Activated T-helper 1 cell treated with anti-CD3 and anti-CD28 coated beads, Interleukin-12 subunit alpha, Interleukin-12 subunit beta, Interleukin-2, Interleukin-4 antibody, amounts not matched to agents 30 ng/mL and 10 ng/mL and 1 ng/mL, durations not matched to agents 14 hours and 24 hours and 36 hours (primary cell): ENCODE measurements at regions not wholly inside any gene's neighbourhood (a gene's known extent, or its start where the extent isn't known, plus 50 kb on each side); places are given as distances from the start of the nearest gene placed in this dataset.

Experiments used
- DNase-seq: peaks from one replicate; pipeline ENCODE4 v3.0.0; 2021; ENCODE audit warnings: low spot score
- H3K27ac Mint-ChIP-seq: one replicate; pipeline ENCODE4 v1.8.0; 2021; ENCODE audit warnings: mild to moderate bottlenecking, mixed read lengths
- H3K27me3 Mint-ChIP-seq: one replicate; pipeline ENCODE4 v1.8.0; 2022; ENCODE audit warnings: mild to moderate bottlenecking, moderate library complexity, mixed read lengths; ENCODE audit not compliant: insufficient read depth
- H3K36me3 Mint-ChIP-seq: one replicate; pipeline ENCODE4 v1.8.0; 2021; ENCODE audit warnings: low read depth, mixed read lengths
- H3K4me1 Mint-ChIP-seq: one replicate; pipeline ENCODE4 v1.8.0; 2021; ENCODE audit warnings: low read depth, mixed read lengths
- H3K4me3 Mint-ChIP-seq: one replicate; pipeline ENCODE4 v1.8.0; 2021; ENCODE audit warnings: mild to moderate bottlenecking, moderate library complexity, mixed read lengths
- H3K9me3 Mint-ChIP-seq: one replicate; pipeline ENCODE4 v1.8.0; 2021; ENCODE audit warnings: mixed read lengths
- intact Hi-C: fragments of 100-400 bp; cut with micrococcal nuclease; formaldehyde crosslinking; loops from one replicate; pipeline ENCODE4 v1.15.1; 2024

DNA sequence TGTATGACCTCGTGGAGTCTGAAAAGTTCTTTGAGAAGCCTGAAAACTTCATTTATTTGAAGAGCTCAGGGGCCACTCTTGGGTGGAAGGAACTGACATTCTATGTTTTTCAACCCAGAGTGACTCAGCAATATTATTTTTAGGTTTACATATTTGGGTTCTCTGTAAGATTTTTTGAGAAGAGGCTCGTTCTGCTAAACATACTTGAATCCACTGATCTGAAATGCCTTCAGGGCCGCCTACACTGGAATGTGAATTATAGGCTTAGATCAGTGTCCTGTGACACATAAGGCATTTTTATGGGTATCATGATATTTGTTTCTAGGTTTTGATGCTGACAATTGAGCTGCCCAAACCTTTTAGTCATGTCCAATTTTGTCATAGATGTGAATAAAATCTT, 86.2 kb downstream of the PSAT1 start:
- Mint-ChIP-seq H3K4me1 (no peaks in the 10 kb centered on the region), H3K27ac (no peak overlapping the region), H3K9me3 (no peaks in the 10 kb centered on the region), H3K36me3 (no peaks in the 10 kb centered on the region), H3K4me3 (no peak overlapping the region), H3K27me3 (peaks cover 13% of the 10 kb centered on the region)
- no peak for DNase-seq
- intact Hi-C loops, result no loop called here

DNA sequence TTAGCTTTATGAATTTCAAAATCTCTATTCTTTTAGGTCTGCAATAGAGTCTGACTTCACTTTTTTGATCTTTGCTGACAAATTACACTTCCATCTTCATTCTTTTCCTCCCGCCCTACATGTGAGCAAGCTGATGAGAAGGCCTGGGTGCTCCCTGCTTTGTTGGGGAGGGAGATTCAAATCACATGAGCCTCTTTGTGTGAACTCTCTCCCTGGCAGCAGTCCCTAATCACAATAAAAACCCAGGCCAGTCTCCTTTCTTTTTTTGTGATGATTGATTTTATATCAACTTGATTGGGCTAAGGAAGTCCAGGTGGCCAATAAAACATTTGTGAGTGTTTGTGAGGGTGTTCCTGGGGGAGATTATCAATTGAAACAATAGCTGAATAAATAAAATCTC, 89.4 kb downstream of the PSAT1 start:
- Mint-ChIP-seq H3K4me3 (no peak overlapping the region), H3K4me1 (no peaks in the 10 kb centered on the region), H3K9me3 (no peaks in the 10 kb centered on the region), H3K36me3 (no peaks in the 10 kb centered on the region), H3K27ac (no peak overlapping the region), H3K27me3 (peaks cover 9% of the 10 kb centered on the region)
- intact Hi-C loops, result no loop called here
- DNase-seq, result no peak

DNA sequence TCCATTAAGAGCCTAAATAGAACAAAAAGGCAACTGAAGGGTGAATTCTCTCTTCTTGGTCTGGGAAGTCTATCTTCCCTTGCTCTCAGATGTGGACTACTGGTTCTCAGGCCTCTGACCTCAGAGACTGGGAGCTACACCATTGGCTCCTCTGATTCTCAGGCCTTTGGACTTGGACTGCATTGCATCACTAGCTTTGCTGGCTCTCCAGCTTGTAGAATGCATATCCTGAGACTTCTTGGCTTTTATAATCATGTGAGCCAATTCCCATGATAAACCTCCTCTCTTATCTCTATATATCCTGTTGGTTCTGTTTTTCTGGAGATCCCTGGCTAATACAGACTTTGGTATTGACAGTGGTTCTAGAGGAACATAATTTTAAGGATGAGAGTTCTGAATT, 89.8 kb downstream of the PSAT1 start:
- no peaks in the 10 kb centered on the region for H3K36me3 Mint-ChIP-seq
- intact Hi-C loops, result no loop called here
- H3K4me3 Mint-ChIP-seq, result no peak overlapping the region
- peaks cover 8% of the 10 kb centered on the region for H3K27me3 Mint-ChIP-seq
- no peak for DNase-seq
- H3K9me3 Mint-ChIP-seq, result no peaks in the 10 kb centered on the region
- no peaks in the 10 kb centered on the region for H3K4me1 Mint-ChIP-seq
- H3K27ac Mint-ChIP-seq, result no peak overlapping the region

DNA sequence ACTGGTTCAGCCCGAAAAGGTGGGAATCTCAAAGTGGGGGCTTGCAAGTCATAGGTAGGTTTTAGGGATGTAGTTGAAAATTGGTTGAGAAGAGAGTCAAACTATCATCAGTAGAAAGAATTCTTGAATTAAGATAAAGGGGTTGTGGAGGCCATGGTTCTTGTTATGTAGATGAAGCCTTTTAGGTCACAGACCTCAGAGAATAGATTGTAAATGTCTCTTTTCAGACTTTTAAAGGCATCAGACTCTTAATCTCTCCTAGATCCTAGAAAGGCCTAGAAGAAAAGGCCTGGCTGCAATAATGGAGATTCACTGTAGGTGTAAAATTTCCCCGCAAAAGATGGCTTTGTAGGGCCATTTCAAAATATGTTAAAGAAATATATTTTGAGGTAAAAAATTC, 96.4 kb downstream of the PSAT1 start:
- Mint-ChIP-seq H3K4me3 (no peak overlapping the region), H3K9me3 (no peaks in the 10 kb centered on the region), H3K4me1 (no peaks in the 10 kb centered on the region), H3K27me3 (no peaks in the 10 kb centered on the region), H3K27ac (no peak overlapping the region), H3K36me3 (no peaks in the 10 kb centered on the region)
- intact Hi-C loops, result no loop called here
- DNase-seq, result no peak

DNA sequence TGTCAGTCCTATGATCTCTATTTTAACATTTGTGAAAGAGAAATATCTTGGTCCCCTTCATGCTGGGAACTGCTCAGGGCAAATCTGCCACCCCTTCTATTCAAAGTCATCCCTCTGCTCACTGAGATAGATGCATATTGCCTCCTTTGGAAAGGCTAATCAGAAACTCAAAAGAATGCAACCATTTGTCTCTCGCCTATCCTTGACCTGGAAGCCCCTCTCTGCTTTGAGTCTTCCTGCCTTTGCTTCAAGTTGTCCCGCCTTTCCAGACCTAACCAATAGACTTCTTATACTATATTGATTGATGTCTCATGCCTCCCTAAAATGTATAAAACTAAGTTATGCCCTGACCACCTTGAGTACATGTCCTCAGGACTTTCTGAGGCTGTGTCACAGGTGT, 97.0 kb downstream of the PSAT1 start:
- intact Hi-C loops, result no loop called here
- Mint-ChIP-seq H3K9me3 (no peaks in the 10 kb centered on the region), H3K36me3 (no peaks in the 10 kb centered on the region), H3K27me3 (peaks cover 2% of the 10 kb centered on the region), H3K4me1 (no peaks in the 10 kb centered on the region), H3K4me3 (no peak overlapping the region), H3K27ac (no peak overlapping the region)
- DNase-seq, result no peak

DNA sequence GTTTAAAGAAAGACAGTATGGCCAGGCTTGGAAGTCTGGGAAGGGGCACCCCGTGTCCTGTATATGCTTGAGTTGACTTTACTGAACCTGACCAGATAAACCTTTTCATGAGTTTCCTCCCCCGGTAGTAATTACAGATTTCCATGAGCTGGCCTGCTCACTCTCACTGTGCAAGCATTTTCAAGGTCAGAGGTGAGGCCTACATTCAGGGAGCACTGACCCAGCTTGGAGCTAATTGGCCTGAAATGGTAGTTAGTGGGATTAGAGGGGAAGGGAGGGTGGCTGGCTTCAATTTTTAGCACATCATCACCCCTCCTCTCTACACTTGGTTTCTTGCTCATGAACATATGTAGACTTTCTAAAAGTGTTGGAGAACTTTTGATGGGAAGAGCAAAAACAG, 99.2 kb downstream of the PSAT1 start:
- Mint-ChIP-seq H3K9me3 (no peaks in the 10 kb centered on the region), H3K27ac (no peak overlapping the region), H3K4me1 (no peaks in the 10 kb centered on the region), H3K27me3 (peaks cover 2% of the 10 kb centered on the region), H3K4me3 (no peak overlapping the region), H3K36me3 (no peaks in the 10 kb centered on the region)
- DNase-seq, result no peak
- intact Hi-C loops, result no loop called here

DNA sequence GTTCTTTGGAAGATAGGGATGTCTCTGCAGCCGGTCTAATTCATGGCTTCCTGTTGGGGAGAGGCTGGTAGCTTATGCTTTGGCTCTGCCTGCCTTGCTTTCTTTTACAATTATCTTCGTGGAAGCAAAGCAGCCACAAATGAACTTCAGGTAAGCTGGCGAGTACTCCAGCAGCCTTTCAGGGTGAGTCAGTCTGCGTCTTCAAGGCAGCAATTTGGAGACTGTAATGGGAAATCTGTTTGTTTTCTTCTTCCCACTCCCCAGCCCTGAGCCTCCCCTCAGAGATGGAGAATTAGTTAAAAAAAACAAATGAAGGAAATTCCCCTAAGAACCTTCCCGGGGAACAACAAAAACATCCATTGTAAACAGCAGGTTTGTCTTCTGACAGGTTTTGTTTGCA, 100.1 kb downstream of the PSAT1 start:
- Mint-ChIP-seq H3K9me3 (no peaks in the 10 kb centered on the region), H3K27me3 (peaks cover 2% of the 10 kb centered on the region), H3K4me3 (no peak overlapping the region), H3K36me3 (no peaks in the 10 kb centered on the region), H3K4me1 (no peaks in the 10 kb centered on the region), H3K27ac (no peak overlapping the region)
- DNase-seq, result no peak
- intact Hi-C loops, result no loop called here

DNA sequence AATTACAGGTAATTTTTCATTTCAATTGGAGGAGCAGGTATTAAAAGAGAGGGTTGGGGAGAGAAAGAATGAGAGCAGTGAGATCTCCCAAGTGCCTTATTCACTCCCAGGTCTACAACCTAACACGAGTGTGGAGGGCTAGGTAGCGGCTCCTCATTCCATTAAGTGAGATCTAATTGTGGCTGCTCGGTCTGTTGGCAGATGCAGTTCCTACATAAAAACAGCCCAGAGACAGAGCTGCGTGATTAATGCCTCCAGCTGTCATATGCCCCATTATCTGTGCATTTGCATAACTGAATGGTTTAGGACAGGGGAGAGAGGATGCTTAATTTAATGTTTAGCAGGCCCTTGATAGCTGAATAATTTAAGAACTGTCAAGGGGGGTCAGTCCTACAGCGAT, 100.5 kb downstream of the PSAT1 start:
- Mint-ChIP-seq H3K4me3 (no peak overlapping the region), H3K36me3 (no peaks in the 10 kb centered on the region), H3K27ac (no peak overlapping the region), H3K27me3 (peaks cover 2% of the 10 kb centered on the region), H3K4me1 (no peaks in the 10 kb centered on the region), H3K9me3 (no peaks in the 10 kb centered on the region)
- intact Hi-C loops, result no loop called here
- DNase-seq, result no peak

DNA sequence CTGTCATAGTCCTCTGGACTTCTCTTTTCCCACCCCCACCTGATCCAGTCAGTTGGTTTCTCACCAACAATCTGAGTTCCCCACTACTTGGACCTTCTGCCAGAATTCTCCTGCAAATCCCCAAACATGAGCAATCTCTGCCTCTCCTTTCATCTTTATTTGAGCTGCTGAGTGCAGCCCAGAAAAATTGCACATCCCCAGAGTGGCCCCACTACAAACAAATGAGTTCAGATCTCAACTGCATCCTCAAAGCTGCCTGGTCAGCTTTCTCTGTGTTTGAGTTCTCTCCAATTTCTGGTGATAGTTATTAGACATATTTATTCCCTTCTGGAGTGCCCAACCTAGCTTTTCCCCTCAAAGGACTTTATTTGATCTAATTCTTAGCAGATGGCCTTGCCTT, 102.2 kb downstream of the PSAT1 start:
- no peak for DNase-seq
- Mint-ChIP-seq H3K9me3 (no peaks in the 10 kb centered on the region), H3K27ac (no peak overlapping the region), H3K4me1 (no peaks in the 10 kb centered on the region), H3K36me3 (no peaks in the 10 kb centered on the region), H3K4me3 (no peak overlapping the region), H3K27me3 (peaks cover 2% of the 10 kb centered on the region)
- intact Hi-C loops, result no loop called here

DNA sequence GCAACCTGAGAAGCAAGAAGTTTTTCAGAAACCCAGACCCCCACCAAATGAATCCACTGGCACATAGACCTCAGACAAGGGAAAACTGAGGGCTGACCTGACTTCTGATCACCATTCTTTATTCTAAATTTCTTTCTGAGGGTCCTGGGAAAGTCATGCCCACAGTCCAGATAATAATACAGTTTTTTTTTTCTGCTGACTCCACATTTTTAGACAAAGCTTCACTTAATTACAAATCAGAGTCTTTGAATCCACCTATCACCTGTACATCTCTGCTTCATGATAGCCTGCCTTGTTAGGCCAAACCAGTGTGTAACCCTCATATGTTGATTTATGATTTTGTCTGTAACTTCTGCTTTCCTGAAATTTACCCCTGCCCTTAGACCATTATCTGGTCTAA, 103.6 kb downstream of the PSAT1 start:
- Mint-ChIP-seq H3K4me3 (no peak overlapping the region), H3K36me3 (no peaks in the 10 kb centered on the region), H3K9me3 (no peaks in the 10 kb centered on the region), H3K4me1 (no peaks in the 10 kb centered on the region), H3K27me3 (peaks cover 2% of the 10 kb centered on the region), H3K27ac (no peak overlapping the region)
- intact Hi-C loops, result no loop called here
- DNase-seq, result no peak

DNA sequence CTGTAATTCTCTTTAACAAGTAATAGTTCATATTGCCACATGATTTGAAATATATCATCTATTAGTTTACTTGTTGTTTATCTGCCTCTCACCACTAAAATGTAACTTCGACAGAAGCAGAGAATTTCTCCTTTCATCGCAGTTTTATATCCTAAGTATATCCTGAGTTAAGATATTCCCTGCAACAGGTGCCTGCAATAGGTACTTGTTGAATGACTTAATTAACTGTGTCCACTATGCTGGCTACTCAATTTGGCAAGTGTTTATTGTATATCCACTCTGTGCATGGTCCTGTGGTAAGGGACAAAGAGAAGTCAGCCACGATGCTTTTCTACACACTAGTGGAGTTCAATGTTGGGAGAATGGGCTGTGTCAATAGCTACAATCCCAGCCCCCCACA, 108.5 kb downstream of the PSAT1 start:
- Mint-ChIP-seq H3K4me1 (no peaks in the 10 kb centered on the region), H3K9me3 (no peaks in the 10 kb centered on the region), H3K36me3 (no peaks in the 10 kb centered on the region), H3K27ac (no peak overlapping the region), H3K27me3 (no peaks in the 10 kb centered on the region), H3K4me3 (no peak overlapping the region)
- no peak for DNase-seq
- intact Hi-C loops, result no loop called here

DNA sequence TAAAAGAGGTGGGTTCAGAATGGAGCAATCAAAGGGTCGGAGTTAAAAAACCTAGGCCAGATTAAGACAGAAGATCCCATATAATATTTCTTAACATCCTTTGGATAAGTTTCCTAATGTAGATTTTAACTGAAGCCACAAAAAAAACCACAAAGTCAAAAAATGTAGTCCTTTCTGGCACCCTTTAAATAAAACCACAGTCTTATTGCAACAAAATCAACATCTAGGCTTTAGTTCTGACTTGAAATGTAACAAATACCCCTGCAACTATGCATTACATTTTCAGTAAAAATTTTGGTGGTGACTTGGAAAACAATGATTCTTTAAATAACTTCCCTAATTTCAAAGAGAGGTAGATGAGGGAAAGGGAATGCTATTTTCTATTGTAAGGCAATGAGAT, 109.2 kb downstream of the PSAT1 start:
- Mint-ChIP-seq H3K27ac (no peak overlapping the region), H3K27me3 (no peaks in the 10 kb centered on the region), H3K9me3 (no peaks in the 10 kb centered on the region), H3K4me3 (no peak overlapping the region), H3K4me1 (no peaks in the 10 kb centered on the region), H3K36me3 (no peaks in the 10 kb centered on the region)
- no peak for DNase-seq
- intact Hi-C loops, result no loop called here

DNA sequence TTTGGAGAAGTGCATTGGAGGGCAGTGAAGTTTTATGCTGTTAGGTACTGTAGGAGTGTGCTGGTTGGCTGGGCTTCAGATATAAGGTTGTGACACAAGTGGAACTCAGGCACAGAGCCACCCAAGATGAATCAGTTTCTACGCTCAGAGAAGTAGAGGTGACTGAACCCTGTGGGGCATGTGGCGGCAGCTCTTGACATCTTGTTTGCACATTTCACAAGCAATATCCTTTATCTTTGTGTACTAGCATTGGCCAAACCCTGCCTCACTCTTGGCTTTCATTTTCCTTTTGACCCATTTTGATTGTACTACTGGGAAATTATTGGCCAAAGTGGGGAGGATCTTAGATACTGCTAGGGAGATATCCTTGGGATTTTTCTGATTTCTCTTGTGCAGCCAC, 110.0 kb downstream of the PSAT1 start:
- no peak for DNase-seq
- Mint-ChIP-seq H3K36me3 (no peaks in the 10 kb centered on the region), H3K27me3 (no peaks in the 10 kb centered on the region), H3K4me3 (no peak overlapping the region), H3K4me1 (no peaks in the 10 kb centered on the region), H3K27ac (no peak overlapping the region), H3K9me3 (no peaks in the 10 kb centered on the region)
- intact Hi-C loops, result no loop called here

DNA sequence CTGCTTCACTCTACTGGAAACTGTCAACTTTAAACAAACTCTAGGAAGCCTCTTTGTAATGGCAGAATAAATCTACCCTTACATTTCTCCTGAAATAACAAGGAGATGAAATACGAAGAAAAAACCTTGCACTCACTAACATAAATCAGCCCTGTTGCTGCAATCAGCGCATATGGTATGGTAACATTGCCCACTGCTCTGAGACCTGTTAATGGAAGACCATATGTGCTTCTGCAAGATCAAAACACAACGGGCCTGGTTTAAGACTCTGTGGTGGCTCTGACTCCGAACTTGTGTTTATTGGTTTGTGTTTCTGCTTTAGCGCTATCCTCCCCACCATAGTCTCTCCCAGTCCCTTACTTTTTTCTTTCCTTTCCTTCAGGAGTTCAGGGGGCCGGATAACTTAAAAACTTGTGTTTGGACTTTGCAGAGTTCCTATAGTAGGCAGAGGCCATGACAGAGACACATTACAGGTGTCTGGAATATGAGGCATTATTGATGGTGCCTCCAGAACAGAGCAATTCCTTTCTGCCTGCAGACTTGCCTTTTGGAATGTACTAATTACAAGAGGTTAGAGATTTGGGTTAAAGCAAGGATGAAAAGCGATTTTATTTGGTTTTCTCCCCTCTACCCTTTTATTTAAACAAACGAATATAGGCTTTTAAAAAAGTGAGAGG, 110.8 kb downstream of the PSAT1 start:
- no peak overlapping the region for H3K4me3 Mint-ChIP-seq
- no peak for DNase-seq
- no peaks in the 10 kb centered on the region for H3K36me3 Mint-ChIP-seq
- H3K4me1 Mint-ChIP-seq, result no peaks in the 10 kb centered on the region
- intact Hi-C loops, result no loop called here
- no peak overlapping the region for H3K27ac Mint-ChIP-seq
- no peaks in the 10 kb centered on the region for H3K27me3 Mint-ChIP-seq
- H3K9me3 Mint-ChIP-seq, result no peaks in the 10 kb centered on the region
